ACHN (cell line): ENCODE measurements at regions not wholly inside any gene's neighbourhood (a gene's known extent, or its start where the extent isn't known, plus 50 kb on each side); places are given as distances from the start of the nearest gene placed in this dataset.

Experiments used
- DNase-seq: peaks from one replicate; pipeline ENCODE4 v3.0.0-alpha.2; 2015
- in situ Hi-C: cut with HindIII; loops from 2 replicates; pipeline ENCODE4 v1.10.0; 2017; ENCODE audit warnings: low sequenced_read_pairs, low pct_ligation_motif_present, low pct_unique_long_range_greater_than_20kb

- in situ Hi-C loops: no loop called here
- DNase-seq: no peak
Measured at GRCh38 chr13:26992951-26993719, 178.5 kb downstream of the USP12 start.

- in situ Hi-C loops: no loop called here
- DNase-seq: no peak
Measured at GRCh38 chr13:26991508-26992181, 180.0 kb downstream of the USP12 start.

- in situ Hi-C loops: no loop called here
- DNase-seq: no peak
Measured at GRCh38 chr13:26989957-26990713, 181.5 kb downstream of the USP12 start.

- in situ Hi-C loops: no loop called here
- no peak for DNase-seq
Measured at GRCh38 chr13:26989261-26989956, 182.2 kb downstream of the USP12 start.

GRCh38 chr13:26988059-26988769 is 183.4 kb downstream of the USP12 start:
- no peak for DNase-seq
- in situ Hi-C loops: no loop called here

- no peak for DNase-seq
- in situ Hi-C loops: no loop called here
Measured at GRCh38 chr13:26987486-26988013, 184.1 kb downstream of the USP12 start.

- peak; percentile 67 for DNase-seq
- in situ Hi-C loops: no loop called here
Measured at GRCh38 chr13:26985285-26985878, 186.2 kb downstream of the USP12 start.

- in situ Hi-C loops: no loop called here
- no peak for DNase-seq
Measured at GRCh38 chr13:26984337-26984736, 187.3 kb downstream of the USP12 start.

- no peak for DNase-seq
- in situ Hi-C loops: no loop called here
Measured at GRCh38 chr13:26983543-26984320, 187.9 kb downstream of the USP12 start.

GRCh38 chr13:26980099-26981031 is 191.2 kb downstream of the USP12 start:
- in situ Hi-C loops: no loop called here
- DNase-seq: no peak

GRCh38 chr13:26979334-26979733 is 192.3 kb downstream of the USP12 start:
- no peak for DNase-seq
- in situ Hi-C loops: no loop called here

GRCh38 chr13:26978081-26978860 is 193.3 kb downstream of the USP12 start:
- DNase-seq: no peak
- in situ Hi-C loops: no loop called here

GRCh38 chr13:26977541-26977940 is 194.1 kb downstream of the USP12 start:
- in situ Hi-C loops: no loop called here
- no peak for DNase-seq

- no peak for DNase-seq
- in situ Hi-C loops: no loop called here
Measured at GRCh38 chr13:26976313-26976712, 195.3 kb downstream of the USP12 start.

GRCh38 chr13:26973946-26974345 is 197.7 kb downstream of the USP12 start:
- in situ Hi-C loops: no loop called here
- no peak for DNase-seq
